ENCODE measurements at regions not wholly inside any gene's neighbourhood (a gene's known extent, or its start where the extent isn't known, plus 50 kb on each side); places are given as distances from the start of the nearest gene placed in this dataset.

GRCh38 chr10:42952931-42953683 lies 123.8 kb upstream of the RET start:
- no peak for DNase-seq

DNA sequence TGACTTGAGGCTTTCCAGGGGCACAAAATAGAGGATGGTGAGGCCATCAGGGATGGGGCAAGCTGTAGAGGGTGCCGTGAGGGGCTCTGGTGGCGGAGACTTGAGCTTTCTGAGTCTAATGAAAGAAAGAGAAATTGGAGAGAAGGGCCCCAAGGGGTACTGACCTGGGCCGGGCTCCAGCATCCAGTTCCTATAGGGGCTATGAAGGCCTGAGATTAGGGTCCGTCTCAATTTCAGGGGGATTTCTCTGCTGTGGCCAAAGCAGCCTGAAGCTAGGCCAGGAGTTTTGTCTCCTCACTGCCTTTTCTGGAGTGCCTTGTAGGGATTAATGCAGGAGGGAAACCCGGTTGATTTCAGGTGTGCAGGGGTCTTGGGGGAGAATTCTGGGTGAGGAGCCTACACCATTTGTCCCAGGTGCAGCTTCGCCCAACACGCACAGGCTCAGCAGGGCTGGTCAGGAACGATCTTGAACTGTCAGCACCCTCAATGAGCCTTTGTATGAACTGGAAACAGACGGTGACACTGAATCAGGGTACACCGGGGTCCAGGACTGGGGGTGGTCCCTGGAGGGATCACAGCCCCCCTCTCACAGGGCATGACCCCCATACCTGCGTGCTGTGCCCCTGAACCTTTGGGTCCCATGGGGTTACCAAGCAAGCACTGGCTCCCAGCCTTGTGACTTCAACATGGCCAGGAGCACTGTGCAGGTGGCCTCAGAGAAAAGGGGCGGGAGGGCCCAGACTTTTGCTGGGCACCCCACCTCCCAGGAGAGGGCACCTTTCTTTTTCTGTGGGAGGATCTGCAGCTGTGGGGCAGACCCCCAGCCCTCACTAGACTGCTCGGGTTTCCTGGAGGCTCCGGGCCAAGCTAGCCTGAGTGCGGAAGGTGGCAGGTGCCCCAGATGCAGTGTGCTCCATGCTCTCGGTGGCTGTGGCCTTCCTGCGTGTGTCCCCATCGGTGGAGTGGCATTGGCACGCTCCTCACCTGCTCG lies 122.9 kb upstream of the RET start:
- no peak for DNase-seq

DNA sequence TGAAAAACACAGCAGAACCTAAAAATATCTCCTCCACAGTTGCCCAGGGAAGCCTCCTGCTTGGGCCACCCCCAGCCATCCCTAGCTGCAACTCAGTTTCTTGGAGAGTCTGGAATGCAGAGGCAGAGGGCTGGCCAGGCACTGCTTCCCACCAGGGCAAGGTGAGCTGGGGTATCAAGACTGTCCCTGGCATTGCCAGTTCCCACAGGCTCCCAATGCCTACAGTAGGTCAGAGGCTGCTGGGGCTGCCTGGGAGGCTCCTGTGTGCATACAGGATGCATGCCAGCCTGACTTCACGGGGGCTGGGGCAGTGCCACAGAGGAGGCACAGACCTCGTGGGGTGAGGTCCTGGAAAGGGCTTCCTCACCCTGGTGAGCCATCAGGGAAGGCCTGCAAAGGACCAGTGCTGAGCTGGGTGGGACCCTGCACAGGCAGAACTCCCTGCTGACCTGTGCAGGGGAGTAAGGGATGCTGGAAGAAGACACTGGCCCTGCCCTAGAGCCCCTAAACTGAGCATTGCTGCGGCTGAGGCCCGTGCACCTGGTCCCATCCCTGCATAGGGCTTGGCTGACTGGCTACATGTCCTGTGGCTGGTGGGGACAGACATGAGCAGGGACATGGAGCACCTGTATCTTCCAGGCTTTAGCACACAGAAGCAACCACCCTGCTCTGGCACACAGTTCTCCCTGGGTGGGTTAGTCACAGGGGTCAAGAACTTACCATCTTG lies 121.9 kb upstream of the RET start:
- no peak for DNase-seq

GRCh38 chr10:42955493-42955889 lies 121.4 kb upstream of the RET start:
- no peak for DNase-seq

DNA sequence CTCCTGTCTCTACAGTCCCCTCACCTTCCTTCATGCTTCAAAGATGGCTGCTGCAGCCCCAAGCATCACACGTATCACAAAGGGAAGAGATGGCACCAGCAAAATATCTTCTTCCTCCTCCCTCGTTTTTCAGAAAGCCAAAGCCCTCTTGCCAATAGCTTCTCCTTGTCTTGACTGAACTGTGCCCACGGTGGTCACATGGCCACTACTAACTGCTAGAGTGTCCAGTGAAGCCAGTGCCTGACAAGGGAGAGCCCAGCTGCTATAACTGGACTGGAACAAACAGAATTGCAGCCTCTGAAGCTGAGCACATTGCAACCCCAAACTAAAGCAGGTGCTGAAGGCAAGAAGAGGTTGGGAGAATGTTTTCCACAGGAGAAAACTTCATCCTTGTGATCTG lies 120.8 kb upstream of the RET start:
- no peak for DNase-seq

DNA sequence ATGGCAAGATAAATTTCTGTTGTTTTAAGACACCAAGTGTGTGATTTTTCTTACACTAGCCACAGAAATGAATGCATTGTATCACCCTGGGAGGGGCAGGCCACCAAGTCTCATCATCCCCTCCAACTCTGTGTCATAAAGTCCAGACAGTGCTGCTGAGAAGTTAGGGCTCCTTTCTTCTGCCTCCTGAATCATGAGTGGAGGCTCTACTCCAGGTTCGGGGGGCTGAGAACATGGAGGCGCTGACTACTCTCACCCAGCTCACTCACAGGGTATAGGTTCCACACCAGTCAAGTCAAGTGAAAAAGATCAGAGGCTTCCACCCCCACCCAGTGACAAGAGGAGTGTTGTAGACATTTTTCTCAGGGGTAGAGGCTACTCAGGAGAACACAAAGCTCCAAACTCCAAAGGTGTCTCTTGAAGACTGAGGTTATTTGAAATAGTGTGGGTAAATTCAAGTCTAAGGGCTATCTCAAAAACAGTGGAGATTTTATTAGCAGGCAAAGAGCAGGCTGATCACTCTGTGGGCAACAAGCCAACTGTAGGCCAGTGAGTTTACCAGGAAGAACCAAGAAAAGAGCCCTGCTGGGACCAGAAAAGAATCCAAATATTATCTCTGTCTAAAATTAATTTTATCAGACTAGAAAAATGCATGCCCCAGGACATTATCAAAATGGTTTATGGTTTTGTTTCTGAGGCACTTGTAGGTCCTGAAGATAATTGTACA lies 118.6 kb upstream of the RET start:
- DNase-seq, result no peak

DNA sequence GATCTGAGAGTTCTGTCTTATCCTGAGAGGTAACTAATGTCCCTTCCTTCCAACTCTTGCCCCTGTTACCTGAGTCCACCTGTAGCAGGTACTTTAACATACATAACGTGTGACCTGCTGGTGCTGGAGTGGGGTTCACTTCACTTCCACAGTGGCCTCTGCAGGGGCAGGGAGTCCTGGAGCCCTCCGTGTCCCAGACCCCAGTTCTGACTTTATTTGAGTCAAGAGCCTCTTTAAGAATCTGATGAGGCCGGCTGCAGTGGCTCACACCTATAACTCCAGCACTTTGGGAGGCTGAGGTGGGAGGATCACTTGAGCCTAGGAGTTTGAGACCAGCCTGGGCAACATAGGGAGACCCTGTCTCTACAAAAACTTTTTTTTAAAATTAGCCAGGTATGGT lies 117.0 kb upstream of the RET start:
- DNase-seq, result no peak

DNA sequence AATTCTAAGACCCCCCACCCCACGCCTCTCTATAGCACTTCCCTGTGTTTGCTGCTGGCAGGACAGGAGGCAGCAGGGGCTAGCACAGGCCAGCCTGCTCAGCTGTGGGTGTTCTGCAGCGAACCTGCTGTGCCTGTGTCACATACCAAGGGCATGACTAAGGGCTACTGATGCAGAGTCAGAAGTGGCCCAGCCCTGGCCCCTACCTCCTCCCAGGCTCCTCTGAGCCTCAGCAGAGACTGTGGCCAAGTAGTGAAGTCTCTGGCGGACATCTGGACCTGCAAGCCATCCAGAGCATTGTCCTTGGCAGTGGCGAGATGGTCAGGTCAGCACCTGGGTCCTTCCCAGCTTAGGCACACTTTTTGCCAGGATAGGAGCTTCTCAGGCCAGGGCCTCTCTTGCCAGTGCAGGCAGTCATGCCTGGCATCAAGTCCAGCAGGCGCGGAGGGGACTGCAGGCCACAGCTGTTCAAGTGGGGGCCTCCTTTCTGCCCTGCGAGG lies 116.3 kb upstream of the RET start:
- DNase-seq, result no peak

DNA sequence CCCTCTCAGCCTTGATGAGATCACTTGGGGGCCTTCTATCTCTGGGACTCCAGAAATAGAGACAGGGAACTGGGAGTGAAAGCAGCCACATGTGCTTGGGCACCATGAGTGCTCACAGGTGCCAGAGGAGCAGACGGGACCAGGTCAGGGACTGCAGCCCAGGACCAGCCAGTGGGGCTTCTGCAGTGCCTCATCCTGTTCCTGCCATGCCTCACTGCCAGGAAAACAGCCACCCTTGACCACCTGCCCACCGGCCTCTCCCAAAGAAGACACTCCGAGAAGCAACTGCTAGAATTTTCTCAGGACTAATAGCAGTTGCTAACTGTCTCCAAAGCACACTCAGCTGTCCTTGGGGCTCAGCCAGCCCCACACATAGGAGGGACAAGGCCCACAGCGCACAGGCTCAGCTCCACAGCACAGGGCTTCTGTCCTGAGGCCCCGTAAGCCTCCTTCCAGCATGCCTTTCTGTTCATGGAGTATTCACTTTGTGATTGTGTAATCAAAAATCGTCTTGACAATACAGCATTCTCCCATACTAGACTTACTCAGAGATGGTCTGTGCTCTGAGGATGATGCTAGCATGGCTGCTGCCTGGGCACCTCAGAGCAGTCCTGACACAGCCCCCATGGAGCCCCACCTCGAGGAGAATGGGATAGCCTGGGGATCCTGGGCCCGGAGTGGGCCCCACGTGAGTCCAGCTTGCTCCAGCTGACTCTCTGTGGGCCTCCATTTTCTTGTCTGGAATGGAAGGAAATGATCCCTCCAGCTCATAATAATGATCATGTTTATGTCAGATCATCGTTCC lies 115.7 kb upstream of the RET start:
- DNase-seq, result no peak

DNA sequence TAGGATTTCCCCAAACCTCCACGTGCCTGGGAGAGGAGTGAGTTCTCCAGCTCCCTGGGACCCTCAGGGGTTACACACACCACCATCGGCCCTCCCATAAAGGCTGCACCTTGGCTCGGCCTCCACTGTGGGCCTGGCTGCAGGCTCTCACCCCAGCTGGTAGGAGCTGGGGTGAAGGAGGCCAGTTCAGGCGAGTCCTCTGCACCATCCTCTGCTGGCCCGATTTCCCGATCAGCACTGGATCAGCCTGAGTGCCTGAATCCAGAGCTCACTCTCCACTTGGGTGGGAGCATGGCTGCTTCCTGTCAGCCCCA lies 115.1 kb upstream of the RET start:
- DNase-seq, result no peak

DNA sequence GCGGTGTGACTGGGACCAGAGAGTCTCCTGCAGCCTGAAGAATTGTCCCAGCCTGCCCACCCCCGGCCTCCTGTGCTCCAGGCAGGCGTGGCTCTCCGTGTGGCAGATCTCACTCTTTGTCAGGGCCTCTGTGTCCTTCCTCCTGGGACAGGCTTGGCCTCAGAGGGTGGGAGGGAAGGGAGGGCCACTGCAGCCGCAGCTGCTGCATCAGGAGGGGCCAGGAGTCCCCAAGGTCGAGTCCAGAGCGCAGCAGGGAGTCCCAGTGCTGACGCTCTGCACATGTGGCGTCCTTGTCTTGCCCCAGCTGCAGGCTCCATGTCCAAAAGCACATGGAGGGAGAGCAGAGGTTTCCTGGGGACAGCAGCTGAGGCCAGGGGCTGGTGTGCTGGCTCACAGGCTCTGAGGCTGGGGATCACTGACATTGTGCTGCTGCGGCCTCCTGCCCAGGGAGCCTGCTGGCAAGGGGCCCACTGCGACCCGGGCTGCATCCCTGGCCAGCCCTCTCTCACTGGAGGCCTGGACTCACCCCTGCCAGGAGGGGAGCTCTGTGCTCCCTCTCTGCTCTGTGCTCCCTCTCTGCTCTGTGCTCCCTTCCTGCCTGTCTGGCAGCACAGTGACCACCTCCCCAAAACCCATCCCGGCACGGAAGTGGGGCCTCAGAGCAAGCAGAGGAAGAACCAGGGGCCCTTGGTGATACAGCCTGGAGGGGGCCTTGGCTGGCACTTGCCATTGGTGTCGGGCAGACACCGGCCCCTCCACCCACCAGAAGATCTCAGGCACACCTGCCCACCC lies 114.6 kb upstream of the RET start:
- DNase-seq, result no peak

DNA sequence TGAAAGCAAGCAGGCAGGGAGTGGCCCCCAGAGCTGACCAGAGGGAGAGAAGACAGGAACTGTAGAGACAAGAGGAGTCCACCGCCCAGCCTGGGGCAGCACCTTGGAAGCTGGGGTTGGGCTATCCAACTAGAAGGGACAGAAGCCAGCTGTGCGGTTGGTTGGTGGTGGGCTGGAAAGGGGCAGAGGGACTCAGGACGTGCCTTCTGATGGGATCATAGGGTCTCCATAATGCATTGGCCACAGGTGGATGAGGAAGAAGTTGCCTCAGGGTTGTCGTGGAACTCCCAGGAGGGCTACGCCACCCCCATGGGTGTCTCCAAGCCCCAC lies 114.0 kb upstream of the RET start:
- DNase-seq, result no peak

GRCh38 chr10:42963312-42963711 lies 113.6 kb upstream of the RET start:
- peak; percentile 47 for DNase-seq

- no peak for DNase-seq
Observed at GRCh38 chr10:42969147-42969546, 107.7 kb upstream of the RET start.

- no peak for DNase-seq
Observed at GRCh38 chr10:42969909-42970308, 107.0 kb upstream of the RET start.

GRCh38 chr10:42970451-42971250 lies 106.2 kb upstream of the RET start:
- no peak for DNase-seq

GRCh38 chr10:42971251-42971599 lies 105.6 kb upstream of the RET start:
- no peak for DNase-seq

GRCh38 chr10:42972946-42973345 lies 103.9 kb upstream of the RET start:
- DNase-seq, result no peak

DNA sequence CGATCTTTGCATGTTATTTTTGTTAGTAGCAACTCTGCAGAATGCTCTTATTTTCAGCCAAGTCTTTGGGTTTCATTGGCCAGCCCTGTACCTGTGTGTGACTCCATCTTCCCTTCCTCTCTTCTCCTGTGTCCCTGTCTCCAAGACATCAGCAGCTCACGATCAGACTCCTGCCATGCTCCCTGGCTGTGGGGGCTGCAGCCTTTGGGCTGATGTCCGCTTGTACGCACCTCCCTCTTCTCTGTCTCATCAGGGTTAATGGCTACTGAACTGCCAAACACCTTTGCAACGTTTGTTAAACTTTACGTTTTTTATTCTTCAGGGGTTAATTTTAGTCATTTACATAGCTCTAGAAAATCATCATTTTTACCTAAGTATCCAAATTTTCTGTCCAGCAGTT lies 103.5 kb upstream of the RET start:
- DNase-seq, result no peak
